ELF-1 (cell line): ENCODE measurements at regions not wholly inside any gene's neighbourhood (a gene's known extent, or its start where the extent isn't known, plus 50 kb on each side); places are given as distances from the start of the nearest gene placed in this dataset.

Source experiments
- DNase-seq: peaks from one replicate; pipeline ENCODE4 v3.0.0-alpha.2; 2016; ENCODE audit warnings: low read depth, low spot score

DNA sequence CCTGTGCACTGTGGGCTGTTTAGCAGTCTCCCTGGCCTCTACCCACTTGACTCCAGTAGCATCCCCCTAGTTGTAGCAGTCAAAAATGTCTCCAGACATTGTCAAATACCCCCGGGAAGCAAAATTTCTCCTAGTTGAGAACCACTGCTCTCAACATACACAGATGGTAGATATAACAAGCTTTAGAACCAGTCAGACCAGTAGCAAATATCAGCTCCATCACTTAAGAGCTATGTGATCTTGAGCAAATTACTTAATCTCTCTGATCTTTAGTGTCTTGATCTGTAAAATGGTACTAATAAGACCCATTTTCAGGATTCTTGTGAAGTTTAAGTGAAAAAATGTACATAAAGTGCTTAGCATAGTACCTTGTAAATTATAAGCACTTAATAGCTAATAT lies 96.2 kb downstream of the DUSP6 start:
- no peak for DNase-seq

DNA sequence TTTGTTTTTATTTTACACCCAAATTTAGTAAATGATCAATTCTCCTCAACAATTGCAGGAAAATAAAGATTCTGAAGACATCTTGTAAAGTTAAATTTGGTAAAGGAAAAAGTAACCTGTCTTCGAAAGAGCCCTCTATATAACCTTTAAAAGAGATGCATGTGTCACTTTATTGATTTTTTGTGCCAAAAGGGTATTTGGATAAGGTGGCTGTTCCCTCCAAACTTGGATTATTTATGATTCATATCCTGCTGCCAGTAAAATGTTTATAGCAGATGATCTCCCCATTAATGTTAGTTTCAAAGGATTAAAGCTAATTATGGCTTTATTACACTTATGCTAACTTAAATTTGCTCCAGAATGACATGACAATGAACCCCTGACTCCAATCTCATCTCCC lies 98.8 kb downstream of the DUSP6 start:
- no peak for DNase-seq

DNA sequence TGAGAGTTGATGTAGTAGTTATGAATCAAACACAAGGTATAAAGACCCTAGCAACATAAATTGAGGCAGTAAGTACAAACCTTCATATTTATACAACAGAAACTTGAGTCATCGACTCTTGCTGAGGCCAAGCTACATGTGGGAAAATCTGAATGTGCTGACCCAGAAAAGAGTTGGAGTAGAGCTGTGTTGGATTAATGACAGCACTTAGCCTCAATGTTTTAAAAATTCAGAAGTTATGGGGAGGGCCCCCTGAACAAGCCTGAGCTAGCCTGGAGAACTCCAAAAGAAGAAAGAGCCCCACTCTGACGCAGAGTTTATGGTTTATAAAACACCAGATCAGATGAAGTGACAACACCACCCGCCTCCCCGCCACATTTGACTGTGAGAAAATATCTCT lies 100.0 kb downstream of the DUSP6 start:
- DNase-seq = no peak

DNA sequence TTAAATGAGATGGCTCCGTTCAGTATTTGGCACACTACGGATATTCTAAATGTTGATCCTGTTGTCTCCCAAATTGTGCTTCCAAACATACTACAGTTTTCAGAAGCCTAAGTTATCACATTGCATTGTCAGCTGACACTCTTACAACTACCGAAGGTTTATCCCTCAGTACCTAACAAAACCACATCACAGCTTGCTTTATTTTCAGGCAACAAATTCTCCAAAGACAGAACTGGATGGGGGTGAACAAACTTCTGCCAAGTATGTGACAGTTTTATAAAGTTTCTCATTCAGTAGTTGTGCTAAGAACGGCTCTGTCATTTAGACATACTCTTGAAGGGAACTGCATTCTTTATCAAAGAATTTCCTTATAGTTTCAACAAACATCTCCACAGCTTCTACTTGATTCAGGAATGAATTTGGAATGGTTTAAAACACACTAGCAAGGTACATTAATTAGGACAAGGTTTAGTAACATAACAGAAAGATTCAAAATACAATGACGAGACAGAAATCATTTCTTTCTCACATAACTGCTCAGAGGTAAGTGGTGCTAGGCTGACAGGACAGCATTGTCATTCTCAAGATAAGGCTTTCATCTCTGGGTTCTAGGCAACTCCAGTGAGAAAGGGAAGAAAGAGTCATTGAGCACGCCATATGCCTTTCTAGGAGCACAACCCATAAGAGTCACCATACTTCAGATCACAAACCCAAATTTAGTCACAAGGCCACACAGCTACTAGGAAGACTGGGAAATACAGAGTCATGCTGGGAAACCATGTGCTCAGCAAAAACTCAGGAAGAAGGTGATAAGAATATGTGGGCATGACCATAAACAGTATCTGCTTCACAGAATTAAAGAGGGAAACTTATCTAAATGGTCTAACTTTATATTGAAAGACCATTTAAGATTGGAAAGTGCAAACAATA lies 100.7 kb downstream of the DUSP6 start:
- DNase-seq = no peak

DNA sequence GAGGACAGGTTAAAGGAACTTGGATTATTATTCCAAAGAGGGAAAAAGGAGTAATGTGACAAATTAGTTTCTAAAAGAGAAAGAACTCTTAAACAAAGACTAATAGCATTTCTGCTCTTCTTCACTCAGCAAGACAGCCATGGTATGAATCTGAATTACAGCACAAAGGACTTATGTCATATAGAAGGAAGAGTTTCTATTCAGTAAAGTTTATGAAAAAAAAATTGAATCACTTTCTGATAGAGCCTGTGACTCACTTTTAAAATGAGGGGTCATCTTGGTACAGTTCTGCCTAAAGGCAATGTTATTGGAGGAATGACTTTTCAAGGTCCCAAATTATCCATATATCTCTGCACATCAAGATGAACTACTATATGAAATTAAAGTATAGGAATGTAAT lies 101.7 kb downstream of the DUSP6 start:
- DNase-seq = no peak

DNA sequence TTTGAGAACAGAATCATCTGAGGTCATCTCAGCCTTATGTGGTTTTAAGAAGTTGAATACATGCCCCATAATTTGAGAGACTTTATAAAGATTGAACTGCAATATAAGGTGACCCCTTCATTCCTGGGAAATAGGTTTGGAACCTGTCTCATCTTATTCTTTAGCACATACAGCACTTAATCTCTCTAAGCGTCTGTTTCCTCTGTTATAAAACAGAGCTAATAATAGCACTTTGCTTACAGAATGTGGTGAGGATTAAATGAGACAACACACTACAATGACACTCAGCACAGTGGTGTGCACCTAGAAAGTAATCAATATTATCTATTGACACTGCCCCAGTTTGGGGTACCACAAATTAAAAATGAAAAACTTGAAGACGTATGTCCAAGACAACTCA lies 102.1 kb downstream of the DUSP6 start:
- no peak for DNase-seq

DNA sequence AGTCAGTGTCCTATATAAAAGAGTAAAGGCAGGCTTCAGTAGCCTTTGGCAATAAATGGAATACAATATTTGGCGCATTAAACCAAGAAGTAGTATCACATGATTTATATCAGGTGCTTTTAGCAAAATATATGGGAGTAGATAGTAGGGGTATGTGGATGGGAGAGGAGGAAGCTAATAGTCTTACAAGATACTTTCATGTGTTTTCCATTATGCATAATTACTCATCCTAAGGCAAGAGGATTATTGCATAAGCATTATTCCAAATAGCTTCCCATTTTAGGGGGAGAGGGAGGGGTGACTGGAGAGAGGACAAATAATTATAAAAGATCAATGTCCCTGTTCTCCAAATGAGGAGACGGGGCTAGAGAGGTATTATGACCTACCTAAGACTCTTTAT lies 104.3 kb downstream of the DUSP6 start:
- DNase-seq = no peak

DNA sequence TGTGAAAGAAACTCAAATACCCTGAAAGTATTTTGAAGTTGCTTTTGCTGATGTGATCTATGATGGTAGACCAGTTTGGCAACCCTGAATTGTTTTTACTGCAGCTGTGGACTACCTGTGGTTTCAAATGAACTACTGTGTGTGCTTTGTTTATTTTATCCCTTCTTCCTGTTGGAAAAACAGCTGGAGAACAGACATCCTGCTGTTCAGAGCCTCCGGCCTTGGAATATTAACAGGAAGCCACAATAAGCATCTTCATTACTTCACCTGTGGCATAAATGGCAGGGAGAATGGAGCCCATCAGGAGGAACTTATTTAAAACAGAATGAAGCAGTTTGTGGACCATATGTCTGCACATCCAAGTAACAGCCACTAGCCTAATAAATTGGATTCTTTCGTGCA lies 104.8 kb downstream of the DUSP6 start:
- DNase-seq = peak; percentile 37

DNA sequence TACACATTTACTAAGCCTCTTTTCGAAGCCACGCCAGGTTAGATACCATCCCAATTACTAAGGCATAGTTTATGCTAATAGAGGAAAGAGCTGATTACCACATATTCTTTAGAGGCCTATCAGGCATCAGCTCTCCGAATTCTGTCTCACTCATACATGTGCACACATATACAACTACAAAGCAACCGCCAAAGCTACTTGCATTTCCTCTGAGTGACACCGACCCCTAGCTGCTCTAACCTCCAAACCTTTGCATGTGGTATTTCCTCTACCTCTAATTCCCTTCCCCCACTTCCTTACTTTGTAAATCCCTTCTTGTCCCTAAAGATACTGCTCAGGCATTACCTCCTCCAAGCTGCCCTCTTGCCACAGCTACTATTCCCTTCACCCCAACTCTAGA lies 107.2 kb downstream of the DUSP6 start:
- peak; percentile 15 for DNase-seq

DNA sequence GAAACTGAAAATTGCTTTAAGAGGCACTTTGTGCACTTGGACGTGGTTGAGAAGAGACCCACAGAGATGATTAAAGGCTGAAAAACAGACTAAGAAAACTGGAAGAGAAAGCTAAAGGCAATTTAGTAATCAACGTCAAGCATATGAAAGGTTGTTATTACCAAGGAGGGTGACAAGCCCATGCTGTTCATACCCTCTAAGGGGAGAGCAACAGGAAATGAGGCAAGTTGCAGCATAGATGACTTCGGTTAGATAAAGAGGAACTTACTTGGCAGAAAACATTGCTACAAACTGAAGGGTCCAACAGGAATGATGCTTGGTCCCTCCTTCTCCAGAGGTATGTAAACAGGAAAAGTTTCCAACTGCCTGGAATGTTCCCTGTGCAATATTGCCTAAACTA lies 107.8 kb downstream of the DUSP6 start:
- DNase-seq = no peak

DNA sequence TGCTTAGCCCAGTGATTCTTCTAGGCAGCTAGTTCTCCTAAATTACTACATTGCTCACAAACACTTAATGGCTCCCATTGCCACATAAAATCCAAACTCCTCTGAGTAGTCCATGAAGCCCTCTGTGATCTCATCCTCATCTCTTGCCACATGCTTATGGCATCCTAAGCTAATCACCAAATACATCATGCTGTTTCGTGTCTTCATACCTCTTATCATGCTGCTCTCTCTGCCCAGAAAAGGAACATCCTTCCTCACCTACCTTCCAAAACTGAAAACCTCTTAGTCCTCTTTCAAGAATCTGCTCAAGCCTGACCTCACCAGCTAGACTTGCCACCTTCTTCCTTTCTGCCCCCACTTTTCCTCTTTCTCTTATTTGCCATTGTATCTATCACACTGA lies 108.5 kb downstream of the DUSP6 start:
- DNase-seq = no peak

DNA sequence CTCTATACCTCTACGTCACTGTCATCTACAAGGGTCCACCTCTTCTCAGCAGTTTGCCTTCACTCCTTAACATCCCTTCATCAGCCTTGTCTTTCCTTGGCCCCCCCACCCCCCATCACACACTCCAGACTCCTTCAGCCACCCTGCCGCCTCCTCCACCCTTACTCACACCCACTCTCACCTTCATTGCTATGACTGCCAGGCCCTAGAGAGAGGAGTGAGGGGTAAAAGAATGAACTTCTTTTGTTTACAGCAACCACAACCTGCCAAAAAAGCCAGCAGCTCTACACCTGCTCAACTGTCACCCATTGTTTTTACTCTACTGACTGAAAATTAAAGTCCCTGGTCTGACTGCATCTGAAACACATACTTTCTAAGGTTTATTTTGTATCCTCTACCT lies 112.8 kb downstream of the DUSP6 start:
- DNase-seq = no peak

DNA sequence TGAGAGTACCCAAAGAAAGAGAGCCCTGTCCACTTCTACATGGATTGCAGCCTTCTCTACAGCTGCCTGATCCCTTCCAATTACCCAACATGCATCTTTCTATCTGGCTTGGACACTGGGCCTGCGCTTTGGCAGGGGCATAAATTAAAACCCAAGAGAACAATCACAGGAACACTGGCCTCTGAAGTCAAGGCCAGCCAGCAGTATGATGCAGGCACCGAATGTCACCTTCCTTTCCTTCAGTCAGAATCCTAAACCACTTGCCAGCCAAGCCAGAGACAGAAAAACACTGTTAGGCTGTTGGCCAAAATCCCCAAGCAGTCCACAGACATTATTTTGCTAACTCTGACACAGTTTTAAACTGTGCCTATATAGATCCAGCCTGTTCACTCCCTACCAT lies 113.7 kb downstream of the DUSP6 start:
- no peak for DNase-seq

DNA sequence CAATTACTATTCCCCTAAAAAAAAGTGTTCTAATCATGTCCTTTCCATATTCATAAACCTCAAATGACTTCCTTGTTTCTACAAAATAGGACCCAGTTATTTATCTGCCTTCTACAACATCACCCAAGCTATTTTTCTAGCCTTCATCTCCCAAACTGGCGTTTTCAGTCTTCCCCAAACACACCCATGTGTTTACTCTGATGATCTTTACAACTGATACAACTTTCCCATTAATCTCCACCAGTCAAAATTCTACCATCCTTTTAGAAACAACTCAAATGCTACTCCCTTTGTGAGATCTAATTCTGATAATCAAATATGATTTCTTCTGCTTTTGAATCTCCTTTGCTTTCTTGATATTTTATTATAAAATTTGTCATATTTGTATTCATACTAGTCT lies 114.5 kb downstream of the DUSP6 start:
- DNase-seq = no peak

DNA sequence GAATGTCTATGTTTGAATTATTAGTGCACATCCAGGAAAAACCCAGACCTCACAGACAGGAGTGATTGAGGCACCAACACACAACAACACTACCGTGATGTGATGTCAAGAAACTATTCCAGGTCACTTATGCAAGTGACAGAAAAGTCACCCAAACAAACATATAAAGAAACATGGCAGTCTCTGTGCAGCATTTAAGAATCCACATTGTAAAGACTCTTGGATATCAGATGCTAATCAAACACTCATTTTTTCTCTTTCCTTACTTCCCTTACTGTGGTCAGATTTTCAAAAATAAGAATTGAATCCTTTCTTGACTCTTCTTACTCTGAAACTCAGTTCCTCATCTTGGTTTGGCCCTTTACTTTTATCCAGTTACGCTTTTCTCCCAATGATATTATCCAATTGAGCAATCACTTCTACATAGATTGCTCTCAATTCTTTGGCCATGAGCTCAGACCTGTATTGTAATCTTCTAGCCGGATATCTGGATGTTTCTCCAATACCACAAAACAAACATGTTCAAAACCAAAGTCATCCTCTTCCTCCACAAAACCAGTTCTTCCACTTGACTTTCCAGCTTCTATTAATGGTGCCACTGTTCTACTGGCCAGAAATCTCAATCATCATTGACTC lies 115.4 kb downstream of the DUSP6 start:
- DNase-seq = no peak

DNA sequence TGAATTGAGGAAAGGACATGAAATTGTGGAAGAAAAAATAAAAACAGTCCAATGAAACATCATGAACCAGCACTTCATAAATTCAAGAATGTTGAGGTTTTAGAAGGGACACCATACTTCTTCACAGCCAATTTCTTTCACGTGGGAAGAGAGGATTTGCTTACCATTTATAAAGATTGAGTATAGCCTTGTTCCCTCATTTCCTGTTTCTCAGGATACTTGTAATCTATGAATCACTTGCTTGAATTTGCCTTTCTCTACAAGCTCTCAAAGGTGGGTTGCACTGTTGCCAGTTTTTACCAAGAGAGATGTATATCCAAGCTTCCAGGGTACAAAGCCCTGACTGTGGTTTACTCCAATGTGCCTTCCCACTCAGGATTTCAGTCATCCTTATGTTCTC lies 116.1 kb downstream of the DUSP6 start:
- DNase-seq = no peak

DNA sequence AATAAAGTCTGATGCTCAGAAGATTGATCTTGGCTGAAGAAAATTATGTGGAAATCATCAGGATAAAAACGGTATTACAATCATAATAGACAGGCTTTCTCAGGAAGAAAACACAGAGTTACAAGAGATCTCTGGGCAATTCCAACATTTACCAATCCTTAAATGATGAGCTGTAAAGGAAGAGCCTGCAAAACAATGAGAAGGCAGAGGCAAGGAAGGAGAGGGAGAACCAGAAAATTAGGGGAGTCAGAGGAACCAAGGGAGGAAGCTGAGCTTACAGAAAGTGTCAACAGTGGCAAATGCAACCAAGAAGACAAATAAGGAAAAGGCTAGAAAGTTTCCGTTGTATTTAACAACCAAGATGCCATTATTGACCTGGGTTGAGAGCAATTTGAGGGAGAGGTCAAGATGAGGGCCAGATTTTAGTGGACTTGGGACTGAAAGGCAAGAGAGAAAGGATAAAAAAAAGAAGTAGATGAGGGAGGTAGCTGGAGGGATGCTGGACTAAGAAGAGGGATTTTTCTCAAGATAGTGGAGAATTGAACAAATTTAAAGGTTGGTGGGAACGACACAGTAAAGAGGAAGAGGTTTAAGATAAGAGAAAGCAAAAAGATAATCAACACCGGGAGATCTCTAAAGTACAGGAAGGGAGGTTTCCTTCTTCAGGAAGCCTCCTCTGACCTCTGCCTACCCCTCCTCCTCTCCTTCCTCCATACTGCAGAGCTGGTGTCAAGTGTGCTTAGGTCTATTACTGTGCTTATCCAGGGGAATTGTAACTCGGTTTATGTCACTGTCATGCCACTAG lies 116.9 kb downstream of the DUSP6 start:
- no peak for DNase-seq

DNA sequence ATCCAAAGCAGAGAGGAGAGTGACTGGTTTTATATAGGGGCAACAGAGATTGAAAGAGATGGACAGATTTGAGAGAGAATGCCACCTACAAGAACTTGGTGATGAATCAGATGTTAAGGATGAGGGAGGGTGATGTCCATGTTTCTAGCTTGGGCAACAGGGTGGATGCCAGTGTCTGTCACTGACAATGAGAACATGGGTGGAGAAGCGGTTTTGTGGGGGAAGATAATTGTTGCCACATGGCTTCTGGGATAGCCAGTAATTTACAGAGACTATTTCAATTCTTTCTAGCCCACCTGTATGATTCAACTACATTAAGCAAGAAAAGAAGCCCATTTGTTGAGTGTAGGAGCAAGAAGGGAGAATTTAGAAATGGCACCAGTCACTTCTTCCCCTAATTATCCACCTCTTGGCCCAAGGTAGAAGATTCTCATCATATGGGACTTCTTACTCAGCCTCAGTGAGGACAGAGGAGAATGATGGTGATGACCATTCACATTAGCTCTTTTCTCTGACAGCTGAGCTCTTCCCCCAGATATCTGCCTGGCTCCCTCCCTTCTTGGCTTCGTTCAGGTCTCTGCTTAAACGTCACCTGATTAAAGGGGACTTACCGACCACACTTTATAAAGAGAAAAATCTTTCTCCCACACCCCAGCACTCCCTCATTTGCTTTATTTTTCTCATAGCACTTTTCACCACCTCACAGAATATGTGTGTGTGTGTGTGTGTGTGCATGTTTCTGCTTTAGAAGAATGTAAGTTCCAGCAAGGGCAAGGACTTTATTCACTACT lies 117.8 kb downstream of the DUSP6 start:
- DNase-seq = no peak

DNA sequence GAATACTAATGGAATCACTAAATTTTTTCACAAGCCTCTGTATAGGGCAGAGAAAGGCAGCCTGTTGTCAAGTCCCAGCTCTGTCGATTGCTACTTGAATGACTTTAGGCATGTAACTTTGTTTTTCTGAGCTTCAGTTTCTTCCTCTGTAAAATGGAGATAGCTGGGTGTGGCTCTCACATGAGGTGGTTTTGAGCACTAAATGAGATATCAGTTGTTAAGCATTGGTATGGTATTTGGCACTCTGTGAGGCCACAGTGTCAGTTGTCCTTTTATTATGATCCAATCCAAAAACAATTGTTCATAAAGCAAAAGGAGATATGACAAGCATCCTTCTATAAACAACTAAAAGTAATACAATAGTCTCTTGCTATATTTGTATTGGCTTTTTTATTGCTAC lies 120.6 kb downstream of the DUSP6 start:
- no peak for DNase-seq

DNA sequence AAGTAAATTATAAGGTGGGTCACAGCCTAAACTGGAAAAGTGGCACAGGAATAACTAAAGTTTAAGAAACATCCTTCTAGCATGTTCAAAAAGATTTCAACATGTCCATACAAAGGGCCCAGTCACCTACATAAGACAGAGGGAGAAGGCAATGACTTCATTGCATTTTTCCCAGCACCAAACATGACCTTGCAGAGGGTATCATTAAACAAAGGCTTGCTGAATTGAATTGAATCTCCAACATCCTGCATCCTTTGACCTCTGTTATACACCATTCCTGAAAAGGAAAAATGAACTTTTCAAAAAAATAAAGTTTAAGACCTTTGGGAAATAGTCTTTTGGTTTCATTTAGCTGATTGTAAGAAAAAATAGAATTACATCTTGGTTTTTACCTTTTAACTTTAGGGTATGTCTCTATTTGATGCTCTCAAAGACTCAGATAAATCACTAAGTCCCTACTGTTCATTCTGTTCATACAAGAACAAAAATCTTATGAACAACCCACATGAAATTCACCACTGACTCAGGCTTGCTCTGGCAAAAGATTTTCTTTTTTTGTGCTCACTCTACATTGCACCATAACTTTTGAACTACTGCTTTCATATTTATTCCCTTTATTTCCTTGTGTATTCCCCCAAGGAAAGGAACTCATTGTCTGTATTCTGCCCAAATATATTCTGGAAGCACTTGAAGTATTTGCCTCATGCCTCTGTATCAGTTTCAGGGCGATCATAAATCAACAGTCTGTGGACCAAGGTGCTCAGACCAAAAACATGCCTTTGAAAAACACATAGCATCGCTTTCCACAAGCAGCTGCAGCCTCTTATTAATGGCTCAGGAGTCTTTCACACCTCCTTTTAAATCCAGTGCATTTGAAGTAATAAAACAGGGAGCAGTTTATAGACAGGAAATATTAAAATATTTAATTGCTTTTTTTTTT lies 121.7 kb downstream of the DUSP6 start:
- DNase-seq = no peak

DNA sequence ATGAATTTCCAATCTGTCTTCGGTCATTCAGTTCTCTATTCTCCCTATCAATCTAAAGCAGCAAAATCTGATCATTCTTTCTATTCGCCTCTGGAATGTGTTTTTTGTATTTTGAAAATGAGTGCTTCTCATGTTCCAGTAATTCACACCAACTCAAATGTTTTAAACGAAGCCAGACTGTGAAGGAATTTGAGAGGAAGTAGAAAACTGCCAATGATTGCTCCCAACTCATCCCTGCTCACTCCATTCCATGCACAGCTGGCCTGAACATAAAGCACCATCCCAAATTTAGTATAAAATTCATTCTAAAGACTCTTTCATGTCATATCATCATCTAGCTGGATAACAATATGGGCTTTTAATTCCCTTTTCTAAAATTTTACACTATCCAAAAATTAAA lies 123.8 kb downstream of the DUSP6 start:
- no peak for DNase-seq
